ENCODE measurements at regions not wholly inside any gene's neighbourhood (a gene's known extent, or its start where the extent isn't known, plus 50 kb on each side); places are given as distances from the start of the nearest gene placed in this dataset.

DNA sequence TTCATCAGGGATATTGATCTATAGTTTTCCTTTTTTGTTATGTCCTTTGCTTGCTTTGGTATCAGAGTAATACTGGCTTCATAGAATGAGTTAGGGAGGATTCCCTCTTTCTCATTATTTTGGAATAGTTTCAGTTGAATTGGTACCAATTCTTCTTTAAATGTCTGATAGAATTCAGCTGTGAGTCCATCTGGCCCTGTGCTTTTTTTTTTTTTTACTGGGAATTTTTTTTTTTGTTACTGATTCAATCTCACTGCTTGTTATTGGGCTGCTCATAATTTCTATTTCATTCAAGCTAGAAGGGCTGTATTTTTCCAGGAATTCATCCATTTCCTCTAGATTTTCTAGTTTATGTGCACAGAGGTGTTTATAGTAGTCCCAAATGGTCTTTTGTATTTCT is 103.9 kb downstream of the RND3 start:
- intact Hi-C loops (cut with micrococcal nuclease; ENCODE audit: unreplicated experiment): no loop called here
- Histone ChIP-seq H3K9me2 (ENCODE audit: insufficient read depth) (no peaks in the 10 kb centered on the region), H2AFZ (no peak overlapping the region), H3K4me2 (no peak overlapping the region), H3K79me2 (ENCODE audit: low read depth) (no peaks in the 10 kb centered on the region), H3K4me1 (replicated peaks; ENCODE audit: insufficient read depth) (no peaks in the 10 kb centered on the region), H3K36me3 (ENCODE audit: low read depth) (no peaks in the 10 kb centered on the region), H3K9me3 (ENCODE audit: insufficient read depth, low read depth) (no peaks in the 10 kb centered on the region), H3K4me3 (no peak overlapping the region), H4K20me1 (ENCODE audit: insufficient read depth) (no peaks in the 10 kb centered on the region), H3K27ac (no peak overlapping the region), H3K27me3 (ENCODE audit: insufficient read depth, low read depth) (no peaks in the 10 kb centered on the region), H3F3A (ENCODE audit: insufficient read depth, low read depth) (no peaks in the 10 kb centered on the region)
- ChIA-PET CTCF (no interaction called here), POLR2A (ENCODE audit: unreplicated experiment) (no interaction called here)
- no peak for TF ChIP-seq EZH2 (IDR thresholded peaks at IDR 0.05; ENCODE audit: low read depth)
- TF ChIP-seq CTCF (conservative IDR thresholded peaks at IDR 0.05): no peak
- no TSS peak for BruUV-seq (replicated peaks)
- no peak for DNase-seq

DNA sequence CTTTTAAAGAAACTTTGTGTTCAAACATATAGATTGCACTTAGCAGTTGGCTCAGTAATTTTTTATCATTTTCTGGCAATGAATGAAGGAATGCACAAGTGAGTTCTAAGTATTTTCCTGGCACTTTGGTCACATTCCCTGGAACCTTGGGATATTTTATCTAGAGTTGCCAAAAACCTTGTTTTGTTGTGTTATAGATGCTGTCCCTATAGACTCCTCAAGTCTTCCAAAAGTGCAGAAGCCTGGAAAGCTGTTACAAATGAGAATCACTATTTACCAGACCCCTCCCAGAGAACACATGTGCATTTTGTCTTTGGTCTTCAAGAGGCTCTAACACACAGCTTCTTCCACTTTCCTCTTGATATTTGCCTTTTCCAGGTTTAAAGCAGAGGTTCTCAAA is 108.3 kb downstream of the RND3 start:
- no peak for TF ChIP-seq EZH2 (IDR thresholded peaks at IDR 0.05; ENCODE audit: low read depth)
- no peak for TF ChIP-seq CTCF (conservative IDR thresholded peaks at IDR 0.05)
- Histone ChIP-seq H3K27me3 (ENCODE audit: insufficient read depth, low read depth) (no peaks in the 10 kb centered on the region), H3K36me3 (ENCODE audit: low read depth) (no peaks in the 10 kb centered on the region), H3F3A (ENCODE audit: insufficient read depth, low read depth) (no peaks in the 10 kb centered on the region), H4K20me1 (ENCODE audit: insufficient read depth) (no peaks in the 10 kb centered on the region), H3K27ac (no peak overlapping the region), H3K9me3 (ENCODE audit: insufficient read depth, low read depth) (no peaks in the 10 kb centered on the region), H3K79me2 (ENCODE audit: low read depth) (no peaks in the 10 kb centered on the region), H3K4me2 (no peak overlapping the region), H3K4me3 (no peak overlapping the region), H2AFZ (no peak overlapping the region), H3K9me2 (ENCODE audit: insufficient read depth) (no peaks in the 10 kb centered on the region), H3K4me1 (replicated peaks; ENCODE audit: insufficient read depth) (0 out of 2 replicates have a peak, but pooled peaks cover 9% of the 10 kb centered on the region)
- DNase-seq: no peak
- CTCF ChIA-PET: no interaction called here
- BruUV-seq (replicated peaks): no TSS peak
- POLR2A ChIA-PET (ENCODE audit: unreplicated experiment): no interaction called here
- intact Hi-C loops (cut with micrococcal nuclease; ENCODE audit: unreplicated experiment): no loop called here

- TF ChIP-seq EZH2 (IDR thresholded peaks at IDR 0.05; ENCODE audit: low read depth): no peak
- no peak for TF ChIP-seq CTCF (conservative IDR thresholded peaks at IDR 0.05)
- H3K9me2 ChIP-seq (ENCODE audit: insufficient read depth): no peaks in the 10 kb centered on the region
- ChIA-PET CTCF (interaction anchor here (0.7 kb wide), 1 partner anchor 579 kb away, joined by 3 read pairs; no protein-coding TSS in a partner anchor), POLR2A (ENCODE audit: unreplicated experiment) (no interaction called here)
- no peaks in the 10 kb centered on the region for H3K27me3 ChIP-seq (ENCODE audit: insufficient read depth, low read depth)
- H3K27ac ChIP-seq: no peak overlapping the region
- BruUV-seq (replicated peaks): no TSS peak
- H3F3A ChIP-seq (ENCODE audit: insufficient read depth, low read depth): no peaks in the 10 kb centered on the region
- no peaks in the 10 kb centered on the region for H3K79me2 ChIP-seq (ENCODE audit: low read depth)
- no peaks in the 10 kb centered on the region for H3K9me3 ChIP-seq (ENCODE audit: insufficient read depth, low read depth)
- no peaks in the 10 kb centered on the region for H3K36me3 ChIP-seq (ENCODE audit: low read depth)
- no peak overlapping the region for H2AFZ ChIP-seq
- H4K20me1 ChIP-seq (ENCODE audit: insufficient read depth): no peaks in the 10 kb centered on the region
- intact Hi-C loops (cut with micrococcal nuclease; ENCODE audit: unreplicated experiment): no loop called here
- H3K4me2 ChIP-seq: no peak overlapping the region
- H3K4me3 ChIP-seq: no peak overlapping the region
- no peak for DNase-seq
- 0 out of 2 replicates have a peak, but pooled peaks cover 9% of the 10 kb centered on the region for H3K4me1 ChIP-seq (replicated peaks; ENCODE audit: insufficient read depth)
Observed at GRCh38 chr2:150378686-150379085, 108.8 kb downstream of the RND3 start.

Measured in PC-9 (cell line).